ENCODE measurements at regions not wholly inside any gene's neighbourhood (a gene's known extent, or its start where the extent isn't known, plus 50 kb on each side); places are given as distances from the start of the nearest gene placed in this dataset.

DNA sequence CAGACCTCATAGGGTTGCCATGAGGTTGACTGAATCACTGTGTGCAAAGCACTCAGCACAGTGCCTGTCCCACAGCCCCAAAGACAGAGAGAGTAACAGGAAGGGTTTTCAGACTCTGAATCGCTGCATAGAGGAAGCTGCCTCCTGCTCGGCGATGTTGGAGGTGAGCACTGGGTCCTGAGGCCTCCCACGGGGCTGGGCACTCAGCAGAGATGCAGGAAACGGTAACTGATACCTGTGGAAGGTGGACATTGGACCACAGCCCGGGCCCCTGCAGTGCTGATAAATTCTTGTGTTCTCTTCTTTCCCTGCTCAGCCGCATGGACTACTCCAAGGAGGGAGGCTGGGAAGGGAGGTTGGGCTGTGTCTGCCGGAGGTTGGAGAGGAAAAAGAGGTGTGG, 389.7 kb downstream of the PTPRU start:
- H3K4me1 ChIP-seq (ENCODE audit: control insufficient read depth, extremely low read depth, insufficient read depth, low read length) = no peaks in the 10 kb centered on the region
- H3K79me2 ChIP-seq (ENCODE audit: control insufficient read depth, insufficient read depth, low read length) = no peaks in the 10 kb centered on the region
- FAIRE-seq (no peak), DNase-seq (ENCODE audit: low read depth, low spot score) (no peak)
- no peaks in the 10 kb centered on the region for H3K9me1 ChIP-seq (ENCODE audit: control insufficient read depth, extremely low read depth, insufficient read depth, low read length)
- H3K36me3 ChIP-seq (ENCODE audit: control insufficient read depth in 2 of 2, extremely low read depth in 1 of 2, insufficient read depth in 2 of 2, low read length in 2 of 2) = no peaks in the 10 kb centered on the region
- H3K27ac ChIP-seq (ENCODE audit: control insufficient read depth, insufficient read depth, low read length) = no peak overlapping the region
- H3K4me2 ChIP-seq (ENCODE audit: control insufficient read depth, extremely low read depth, insufficient read depth, low read depth, low read length) = no peak overlapping the region
- H3K9ac ChIP-seq (ENCODE audit: control insufficient read depth, extremely low read depth, insufficient read depth, low read length) = no peak overlapping the region
- H3K9me3 ChIP-seq (ENCODE audit: control insufficient read depth, low read depth, low read length) = no peaks in the 10 kb centered on the region
- no peaks in the 10 kb centered on the region for H4K20me1 ChIP-seq (ENCODE audit: control insufficient read depth, extremely low read depth, insufficient read depth, low read length)
- TF ChIP-seq EZH2 (IDR thresholded peaks at IDR 0.05; ENCODE audit: low read length) (no peak), CTCF (optimal IDR thresholded peaks at IDR 0.05 in 1 of 3, IDR thresholded peaks at IDR 0.05 in 1 of 3, conservative IDR thresholded peaks at IDR 0.05 in 1 of 3; ENCODE audit: extremely low read depth in 1 of 3, insufficient read depth in 2 of 3, low read length in 3 of 3) (no peak)
- no peaks in the 10 kb centered on the region for H3K27me3 ChIP-seq (ENCODE audit: control insufficient read depth, extremely low read depth, insufficient read depth, low read length)
- no peak overlapping the region for H3K4me3 ChIP-seq (ENCODE audit: control insufficient read depth in 2 of 3, extremely low read depth in 1 of 3, insufficient read depth in 2 of 3, low read depth in 1 of 3, low read length in 3 of 3)
- no peak overlapping the region for H2AFZ ChIP-seq (ENCODE audit: control insufficient read depth, low read length)
- dilution Hi-C loops (cut with MboI; ENCODE audit: extremely low pct_ligation_motif_present, low sequenced_read_pairs) = no loop called here

- Histone ChIP-seq H3K4me1 (ENCODE audit: control insufficient read depth, extremely low read depth, insufficient read depth, low read length) (no peaks in the 10 kb centered on the region), H2AFZ (ENCODE audit: control insufficient read depth, low read length) (no peak overlapping the region), H4K20me1 (ENCODE audit: control insufficient read depth, extremely low read depth, insufficient read depth, low read length) (no peaks in the 10 kb centered on the region), H3K27me3 (ENCODE audit: control insufficient read depth, extremely low read depth, insufficient read depth, low read length) (no peaks in the 10 kb centered on the region), H3K79me2 (ENCODE audit: control insufficient read depth, insufficient read depth, low read length) (no peaks in the 10 kb centered on the region), H3K9ac (ENCODE audit: control insufficient read depth, extremely low read depth, insufficient read depth, low read length) (no peak overlapping the region), H3K9me1 (ENCODE audit: control insufficient read depth, extremely low read depth, insufficient read depth, low read length) (no peaks in the 10 kb centered on the region), H3K36me3 (ENCODE audit: control insufficient read depth in 2 of 2, extremely low read depth in 1 of 2, insufficient read depth in 2 of 2, low read length in 2 of 2) (no peaks in the 10 kb centered on the region), H3K4me2 (ENCODE audit: control insufficient read depth, extremely low read depth, insufficient read depth, low read depth, low read length) (no peak overlapping the region), H3K27ac (ENCODE audit: control insufficient read depth, insufficient read depth, low read length) (no peak overlapping the region), H3K9me3 (ENCODE audit: control insufficient read depth, low read depth, low read length) (no peaks in the 10 kb centered on the region), H3K4me3 (ENCODE audit: control insufficient read depth in 2 of 3, extremely low read depth in 1 of 3, insufficient read depth in 2 of 3, low read depth in 1 of 3, low read length in 3 of 3) (no peak overlapping the region)
- DNase-seq (ENCODE audit: low read depth, low spot score) (no peak), FAIRE-seq (no peak)
- dilution Hi-C loops (cut with MboI; ENCODE audit: extremely low pct_ligation_motif_present, low sequenced_read_pairs) = no loop called here
- TF ChIP-seq EZH2 (IDR thresholded peaks at IDR 0.05; ENCODE audit: low read length) = no peak
- no peak for TF ChIP-seq CTCF (optimal IDR thresholded peaks at IDR 0.05 in 1 of 3, IDR thresholded peaks at IDR 0.05 in 1 of 3, conservative IDR thresholded peaks at IDR 0.05 in 1 of 3; ENCODE audit: extremely low read depth in 1 of 3, insufficient read depth in 2 of 3, low read length in 3 of 3)
Observed at GRCh38 chr1:29625084-29625420, 388.7 kb downstream of the PTPRU start.

Data from keratinocyte (primary cell).